Kasumi-1 (cell line): ENCODE measurements at regions not wholly inside any gene's neighbourhood (a gene's known extent, or its start where the extent isn't known, plus 50 kb on each side); places are given as distances from the start of the nearest gene placed in this dataset.

Source experiments
- DNase-seq, 2 experiments: peaks; one replicate each; lab custom pipeline; 2025; lab: John Stamatoyannopoulos, UW

- no peak for DNase-seq
Measured at GRCh38 chr2:2993172-2993692, 384.4 kb downstream of the EIPR1 start.

GRCh38 chr2:2992634-2993033 is 385.0 kb downstream of the EIPR1 start:
- no peak for DNase-seq

- no peak for DNase-seq
Measured at GRCh38 chr2:2985020-2985419, 392.6 kb downstream of the EIPR1 start.

- DNase-seq: no peak
Measured at GRCh38 chr2:2981000-2981399, 396.6 kb downstream of the EIPR1 start.

GRCh38 chr2:2974982-2975381 is 402.6 kb downstream of the EIPR1 start:
- no peak for DNase-seq

- DNase-seq: no peak
Measured at GRCh38 chr2:2960441-2961133, 417.0 kb downstream of the EIPR1 start.

GRCh38 chr2:2950403-2950952 is 427.1 kb downstream of the EIPR1 start:
- no peak for DNase-seq

GRCh38 chr2:2947406-2947805 is 430.2 kb downstream of the EIPR1 start:
- no peak for DNase-seq

- DNase-seq: no peak
Measured at GRCh38 chr2:2942906-2943305, 434.7 kb downstream of the EIPR1 start.

GRCh38 chr2:2942225-2942624 is 435.4 kb downstream of the EIPR1 start:
- DNase-seq: no peak

- no peak for DNase-seq
Measured at GRCh38 chr2:2941205-2941604, 436.4 kb downstream of the EIPR1 start.

GRCh38 chr2:2940702-2941101 is 436.9 kb downstream of the EIPR1 start:
- DNase-seq: no peak

GRCh38 chr2:2940061-2940460 is 437.6 kb downstream of the EIPR1 start:
- no peak for DNase-seq

- DNase-seq: no peak
Measured at GRCh38 chr2:2939078-2939795, 438.4 kb downstream of the EIPR1 start.

- DNase-seq: no peak
Measured at GRCh38 chr2:2938481-2938880, 439.1 kb downstream of the EIPR1 start.

GRCh38 chr2:2935445-2936149 is 442.0 kb downstream of the EIPR1 start:
- no peak for DNase-seq

GRCh38 chr2:2933426-2933825 is 444.2 kb downstream of the EIPR1 start:
- no peak for DNase-seq

GRCh38 chr2:2932692-2933305 is 444.8 kb downstream of the EIPR1 start:
- no peak for DNase-seq

GRCh38 chr2:2932189-2932588 is 445.4 kb downstream of the EIPR1 start:
- DNase-seq: no peak

- no peak for DNase-seq
Measured at GRCh38 chr2:2931318-2932075, 446.1 kb downstream of the EIPR1 start.

GRCh38 chr2:2930841-2931240 is 446.8 kb downstream of the EIPR1 start:
- no peak for DNase-seq

GRCh38 chr2:2926858-2927175 is 450.8 kb downstream of the EIPR1 start:
- no peak for DNase-seq
